ENCODE measurements at regions not wholly inside any gene's neighbourhood (a gene's known extent, or its start where the extent isn't known, plus 50 kb on each side); places are given as distances from the start of the nearest gene placed in this dataset.

DNA sequence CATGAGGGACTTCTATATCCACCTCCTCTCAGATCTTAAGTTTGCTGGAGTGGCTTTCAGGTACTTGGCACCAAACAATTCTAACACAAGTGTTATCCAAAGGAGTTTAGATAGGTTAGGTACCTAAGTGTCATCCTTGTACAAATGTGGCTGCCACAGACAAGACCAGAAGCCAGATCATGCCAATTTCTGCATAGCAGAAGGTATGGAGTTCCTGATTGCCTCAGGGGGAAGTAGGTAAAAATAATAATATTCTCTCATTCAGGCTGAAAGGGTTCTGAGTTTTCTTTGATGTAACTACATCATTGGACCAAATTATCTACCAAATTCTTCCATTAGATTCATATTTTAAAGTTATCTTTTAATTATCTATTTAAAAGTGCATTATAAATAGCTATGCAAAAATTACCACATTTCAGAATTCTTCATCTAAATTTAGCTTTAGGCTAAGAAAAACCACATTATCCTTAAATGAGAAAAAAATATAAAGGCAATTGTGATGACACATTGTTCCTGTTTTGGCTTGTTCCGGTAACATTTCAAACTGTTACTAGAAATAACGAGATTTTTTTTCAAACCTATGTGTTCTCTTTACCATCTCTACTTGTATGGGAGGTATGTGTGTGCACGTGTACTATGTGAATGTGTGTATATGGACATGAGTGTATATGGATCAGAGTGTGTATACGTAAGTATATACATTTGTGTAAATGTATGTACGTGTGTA lies 66.2 kb upstream of the POU2AF2 start:
- TF ChIP-seq SUZ12 (IDR thresholded peaks at IDR 0.05) (no peak), ARNT (IDR thresholded peaks at IDR 0.05) (no peak), CTBP1 (IDR thresholded peaks at IDR 0.05; ENCODE audit: borderline replicate concordance) (no peak), FOXK2 (IDR thresholded peaks at IDR 0.05) (no peak), SP1 (IDR thresholded peaks at IDR 0.05) (no peak), ELF4 (IDR thresholded peaks at IDR 0.05) (no peak), LEF1 (IDR thresholded peaks at IDR 0.05; ENCODE audit: borderline replicate concordance) (no peak), FOXM1 (IDR thresholded peaks at IDR 0.05; ENCODE audit: borderline replicate concordance) (no peak), FOXA1 (IDR thresholded peaks at IDR 0.05) (no peak), ZNF384 (IDR thresholded peaks at IDR 0.05) (no peak), TARDBP (IDR thresholded peaks at IDR 0.05) (no peak), NFRKB (IDR thresholded peaks at IDR 0.05) (no peak), HDGF (IDR thresholded peaks at IDR 0.05; ENCODE audit: borderline replicate concordance) (no peak)
- no peak for DNase-seq (ENCODE audit: extremely low spot score)
- ChIA-PET POLR2A (no interaction called here), CTCF (no interaction called here)

DNA sequence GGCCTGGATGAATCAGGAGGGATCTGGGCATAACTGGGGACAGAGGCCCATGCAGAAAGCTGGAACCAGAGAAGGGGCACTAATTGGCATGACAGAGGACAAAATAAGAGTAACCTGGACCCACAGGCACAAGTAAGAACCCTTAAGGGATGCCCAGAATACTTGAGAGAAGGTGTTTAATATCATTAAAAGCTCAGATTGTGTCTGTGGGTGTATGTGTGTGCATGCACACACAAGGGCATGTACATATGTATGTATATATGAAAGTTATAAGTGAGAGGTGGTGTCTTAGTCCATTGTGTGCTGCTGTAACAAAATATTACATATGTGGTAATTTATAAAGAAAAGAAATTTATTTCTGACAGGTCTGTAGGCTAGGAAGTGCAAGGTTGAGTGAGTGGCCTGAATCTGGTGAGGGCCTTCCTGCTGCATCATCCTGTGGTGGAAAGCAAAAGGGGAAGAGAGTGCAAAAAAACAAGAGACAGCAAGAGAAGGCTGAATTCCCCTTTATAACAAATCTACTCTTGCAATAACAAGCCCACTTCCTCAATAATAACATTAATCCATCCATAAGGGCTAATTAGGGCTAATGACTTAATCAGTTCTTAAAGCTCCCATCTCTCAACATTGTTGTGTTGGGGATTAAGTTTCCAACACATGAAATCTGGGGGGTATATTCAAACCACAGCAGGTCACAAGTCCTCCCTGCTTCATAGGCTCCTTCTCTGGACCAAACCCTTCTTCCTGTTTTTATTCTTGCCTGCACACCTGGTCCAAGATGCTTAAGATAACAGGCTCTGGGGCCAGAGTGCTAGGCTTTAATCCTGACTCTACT lies 68.3 kb upstream of the POU2AF2 start:
- DNase-seq (ENCODE audit: extremely low spot score), result no peak
- CTCF ChIA-PET, result no interaction called here
- POLR2A ChIA-PET, result no interaction called here
- no peak for TF ChIP-seq BHLHE40 (IDR thresholded peaks at IDR 0.05; ENCODE audit: borderline replicate concordance)
- TF ChIP-seq, protein P1, sequence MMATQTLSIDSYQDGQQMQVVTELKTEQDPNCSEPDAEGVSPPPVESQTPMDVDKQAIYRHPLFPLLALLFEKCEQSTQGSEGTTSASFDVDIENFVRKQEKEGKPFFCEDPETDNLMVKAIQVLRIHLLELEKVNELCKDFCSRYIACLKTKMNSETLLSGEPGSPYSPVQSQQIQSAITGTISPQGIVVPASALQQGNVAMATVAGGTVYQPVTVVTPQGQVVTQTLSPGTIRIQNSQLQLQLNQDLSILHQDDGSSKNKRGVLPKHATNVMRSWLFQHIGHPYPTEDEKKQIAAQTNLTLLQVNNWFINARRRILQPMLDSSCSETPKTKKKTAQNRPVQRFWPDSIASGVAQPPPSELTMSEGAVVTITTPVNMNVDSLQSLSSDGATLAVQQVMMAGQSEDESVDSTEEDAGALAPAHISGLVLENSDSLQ (IDR thresholded peaks at IDR 0.05), result no peak
- TF ChIP-seq L3MBTL2 (conservative IDR thresholded peaks at IDR 0.05), result no peak
- TF ChIP-seq HDGF (IDR thresholded peaks at IDR 0.05; ENCODE audit: borderline replicate concordance), result no peak
- no peak for TF ChIP-seq FOXK2 (IDR thresholded peaks at IDR 0.05)
- TF ChIP-seq FOXM1 (IDR thresholded peaks at IDR 0.05; ENCODE audit: borderline replicate concordance), result no peak
- no peak for TF ChIP-seq SUZ12 (IDR thresholded peaks at IDR 0.05)
- no peak for TF ChIP-seq ELF4 (IDR thresholded peaks at IDR 0.05)
- no peak for TF ChIP-seq ZNF384 (IDR thresholded peaks at IDR 0.05)
- no peak for TF ChIP-seq NFRKB (IDR thresholded peaks at IDR 0.05)
- TF ChIP-seq TARDBP (IDR thresholded peaks at IDR 0.05), result no peak
- TF ChIP-seq SP1 (IDR thresholded peaks at IDR 0.05), result no peak
- TF ChIP-seq FOXA1 (IDR thresholded peaks at IDR 0.05), result no peak

DNA sequence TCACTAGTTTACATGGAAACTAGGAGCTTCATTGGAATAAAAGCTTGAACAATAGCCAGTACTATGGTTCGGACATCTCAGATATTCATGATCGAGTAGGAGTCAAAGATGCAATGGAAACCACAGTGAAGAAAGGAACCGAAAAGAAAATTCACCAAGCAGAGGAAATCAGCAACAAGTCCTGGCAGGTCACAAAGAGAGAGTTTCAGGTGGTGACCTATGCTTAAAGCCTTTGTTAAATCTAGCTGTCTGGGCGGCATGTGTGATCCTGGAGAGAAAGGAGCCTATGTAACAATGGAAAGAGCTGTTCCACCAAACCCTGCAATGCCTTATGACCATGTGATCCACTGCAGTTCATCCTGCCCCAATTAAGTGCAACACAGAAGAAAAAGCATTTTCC lies 68.9 kb upstream of the POU2AF2 start:
- ChIA-PET POLR2A (no interaction called here), CTCF (no interaction called here)
- DNase-seq (ENCODE audit: extremely low spot score), result no peak
- TF ChIP-seq LEF1 (IDR thresholded peaks at IDR 0.05; ENCODE audit: borderline replicate concordance), result no peak
- TF ChIP-seq FOXK2 (IDR thresholded peaks at IDR 0.05), result no peak
- TF ChIP-seq ARNT (IDR thresholded peaks at IDR 0.05), result no peak
- TF ChIP-seq ZNF384 (IDR thresholded peaks at IDR 0.05), result no peak
- no peak for TF ChIP-seq L3MBTL2 (conservative IDR thresholded peaks at IDR 0.05)
- no peak for TF ChIP-seq FOXA1 (IDR thresholded peaks at IDR 0.05)

DNA sequence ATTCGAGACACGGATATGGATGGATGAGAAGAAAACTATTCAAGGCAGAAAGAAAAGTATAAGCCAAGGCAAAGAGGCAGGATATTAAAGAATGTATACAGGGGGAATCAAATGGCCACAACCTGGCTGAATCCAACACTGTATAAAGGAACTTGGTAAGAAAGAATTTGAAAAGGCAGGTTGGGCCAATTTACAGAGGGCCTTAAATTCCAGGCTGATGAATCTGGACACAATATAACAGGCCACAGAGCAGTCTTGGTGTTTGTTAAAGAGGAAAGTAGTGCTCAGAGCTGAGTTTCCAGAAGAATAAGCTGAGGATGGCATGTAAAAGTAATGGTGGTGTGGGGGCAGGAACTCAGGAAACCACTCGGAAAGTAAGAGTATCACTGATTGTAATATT lies 72.3 kb upstream of the POU2AF2 start:
- ChIA-PET CTCF (no interaction called here), POLR2A (no interaction called here)
- DNase-seq (ENCODE audit: extremely low spot score), result no peak
- no peak for TF ChIP-seq NFRKB (IDR thresholded peaks at IDR 0.05)
- TF ChIP-seq CTBP1 (IDR thresholded peaks at IDR 0.05; ENCODE audit: borderline replicate concordance), result no peak
- no peak for TF ChIP-seq ZNF384 (IDR thresholded peaks at IDR 0.05)
- no peak for TF ChIP-seq ARNT (IDR thresholded peaks at IDR 0.05)
- no peak for TF ChIP-seq BHLHE40 (IDR thresholded peaks at IDR 0.05; ENCODE audit: borderline replicate concordance)
- no peak for TF ChIP-seq FOXK2 (IDR thresholded peaks at IDR 0.05)
- no peak for TF ChIP-seq SUZ12 (IDR thresholded peaks at IDR 0.05)
- no peak for TF ChIP-seq LEF1 (IDR thresholded peaks at IDR 0.05; ENCODE audit: borderline replicate concordance)
- no peak for TF ChIP-seq SP1 (IDR thresholded peaks at IDR 0.05)
- no peak for TF ChIP-seq FOXM1 (IDR thresholded peaks at IDR 0.05; ENCODE audit: borderline replicate concordance)
- no peak for TF ChIP-seq FOXA1 (IDR thresholded peaks at IDR 0.05)
- no peak for TF ChIP-seq L3MBTL2 (conservative IDR thresholded peaks at IDR 0.05)
- TF ChIP-seq HDGF (IDR thresholded peaks at IDR 0.05; ENCODE audit: borderline replicate concordance), result no peak
- TF ChIP-seq ELF4 (IDR thresholded peaks at IDR 0.05), result no peak
- TF ChIP-seq, protein P1 (IDR thresholded peaks at IDR 0.05), result no peak
- no peak for TF ChIP-seq TARDBP (IDR thresholded peaks at IDR 0.05)

DNA sequence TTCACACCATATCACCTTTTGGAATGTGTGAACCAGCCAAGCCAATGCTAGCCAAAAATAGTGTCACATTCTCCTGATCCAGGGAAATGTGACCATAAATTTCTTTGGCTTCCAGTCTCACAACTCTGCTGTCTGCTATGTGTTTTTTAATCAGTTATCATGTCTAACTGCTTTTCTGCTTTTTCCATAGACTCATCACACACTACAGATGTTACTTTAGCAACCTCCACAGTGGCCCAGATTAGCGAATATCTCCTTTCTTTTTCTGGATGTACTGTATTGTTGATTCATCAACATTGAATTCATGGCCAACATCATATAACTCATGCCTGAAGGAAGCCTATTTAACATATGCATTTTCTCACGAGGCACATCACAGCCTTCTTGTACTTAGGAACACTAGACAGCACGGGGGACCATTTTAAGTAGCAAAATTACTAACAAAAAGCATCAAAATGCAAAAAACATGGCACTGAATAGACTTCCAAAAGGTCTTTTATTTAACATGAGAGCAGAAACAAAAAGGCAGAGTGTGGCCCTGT lies 73.1 kb upstream of the POU2AF2 start:
- CTCF ChIA-PET, result no interaction called here
- POLR2A ChIA-PET, result no interaction called here
- DNase-seq (ENCODE audit: extremely low spot score), result no peak
- TF ChIP-seq, protein P1 (IDR thresholded peaks at IDR 0.05), result no peak
- TF ChIP-seq HDGF (IDR thresholded peaks at IDR 0.05; ENCODE audit: borderline replicate concordance) (no peak), BHLHE40 (IDR thresholded peaks at IDR 0.05; ENCODE audit: borderline replicate concordance) (no peak), SUZ12 (IDR thresholded peaks at IDR 0.05) (no peak), ZNF384 (IDR thresholded peaks at IDR 0.05) (no peak), L3MBTL2 (conservative IDR thresholded peaks at IDR 0.05) (no peak), LEF1 (IDR thresholded peaks at IDR 0.05; ENCODE audit: borderline replicate concordance) (no peak), SP1 (IDR thresholded peaks at IDR 0.05) (no peak), CTBP1 (IDR thresholded peaks at IDR 0.05; ENCODE audit: borderline replicate concordance) (no peak), FOXM1 (IDR thresholded peaks at IDR 0.05; ENCODE audit: borderline replicate concordance) (no peak), ARNT (IDR thresholded peaks at IDR 0.05) (no peak), TARDBP (IDR thresholded peaks at IDR 0.05) (no peak), ELF4 (IDR thresholded peaks at IDR 0.05) (no peak), FOXK2 (IDR thresholded peaks at IDR 0.05) (no peak), NFRKB (IDR thresholded peaks at IDR 0.05) (no peak), FOXA1 (IDR thresholded peaks at IDR 0.05) (no peak)
